ENCODE measurements at regions not wholly inside any gene's neighbourhood (a gene's known extent, or its start where the extent isn't known, plus 50 kb on each side); places are given as distances from the start of the nearest gene placed in this dataset.
"Not testable (repeated sequence)": the region's sequence is repeated elsewhere in the genome, so short reads cannot be mapped to it uniquely, and the experiment has no call there.

- DNase-seq, result no peak
Measured at GRCh38 chr16:56011808-56012481, 136.8 kb upstream of the CES5A start.

GRCh38 chr16:56005958-56006357 is 130.8 kb upstream of the CES5A start:
- no peak for DNase-seq

GRCh38 chr16:55999683-56000082 is 124.5 kb upstream of the CES5A start:
- DNase-seq, result no peak

- no peak for DNase-seq
Measured at GRCh38 chr16:55993088-55993487, 117.9 kb upstream of the CES5A start.

GRCh38 chr16:55992551-55992950 is 117.4 kb upstream of the CES5A start:
- DNase-seq, result no peak

GRCh38 chr16:55991843-55992242 is 116.7 kb upstream of the CES5A start:
- DNase-seq, result no peak

- DNase-seq, result no peak
Measured at GRCh38 chr16:55989569-55989907, 114.4 kb upstream of the CES5A start.

- not testable (repeated sequence) for DNase-seq
Measured at GRCh38 chr16:55988850-55989568, 113.8 kb upstream of the CES5A start.

GRCh38 chr16:55988013-55988412 is 112.8 kb upstream of the CES5A start:
- no peak for DNase-seq

GRCh38 chr16:55982597-55982996 is 107.4 kb upstream of the CES5A start:
- DNase-seq, result no peak

GRCh38 chr16:55981557-55981956 is 106.4 kb upstream of the CES5A start:
- no peak for DNase-seq

GRCh38 chr16:55976815-55977214 is 101.6 kb upstream of the CES5A start:
- DNase-seq, result no peak

GRCh38 chr16:55971447-55971846 is 96.3 kb upstream of the CES5A start:
- DNase-seq, result no peak

GRCh38 chr16:55968221-55968620 is 93.0 kb upstream of the CES5A start:
- no peak for DNase-seq

GRCh38 chr16:55964923-55965475 is 89.8 kb upstream of the CES5A start:
- no peak for DNase-seq

- no peak for DNase-seq
Measured at GRCh38 chr16:55955845-55956244, 80.7 kb upstream of the CES5A start.

GRCh38 chr16:55955424-55955823 is 80.3 kb upstream of the CES5A start:
- no peak for DNase-seq

GRCh38 chr16:55954906-55955305 is 79.7 kb upstream of the CES5A start:
- DNase-seq, result no peak

- DNase-seq, result peak; percentile 55
Measured at GRCh38 chr16:55949518-55949917, 74.3 kb upstream of the CES5A start.

GRCh38 chr16:55948230-55948629 is 73.1 kb upstream of the CES5A start:
- no peak for DNase-seq

GRCh38 chr16:55947366-55947765 is 72.2 kb upstream of the CES5A start:
- no peak for DNase-seq

- DNase-seq, result peak; percentile 55
Measured at GRCh38 chr16:55944377-55944802, 69.2 kb upstream of the CES5A start.

GRCh38 chr16:55943267-55943666 is 68.1 kb upstream of the CES5A start:
- peak; percentile 16 for DNase-seq

- no peak for DNase-seq
Measured at GRCh38 chr16:55942821-55943220, 67.6 kb upstream of the CES5A start.

- no peak for DNase-seq
Measured at GRCh38 chr16:55941552-55941951, 66.4 kb upstream of the CES5A start.
